GM03348 (cell line): ENCODE measurements at regions not wholly inside any gene's neighbourhood (a gene's known extent, or its start where the extent isn't known, plus 50 kb on each side); places are given as distances from the start of the nearest gene placed in this dataset.
A peak's percentile ranks its signal among the peaks of the same experiment; 100 is the strongest.
"Not testable (repeated sequence)": the region's sequence is repeated elsewhere in the genome, so short reads cannot be mapped to it uniquely, and the experiment has no call there.

Experiments
- DNase-seq: peaks from one replicate; pipeline ENCODE4 v3.0.0; 2012; ENCODE audit warnings: low spot score

- no peak for DNase-seq
Measured at GRCh38 chr15:62218841-62219240, 53.8 kb upstream of the C2CD4B start.

- DNase-seq = no peak
Measured at GRCh38 chr15:62219799-62220198, 54.7 kb upstream of the C2CD4B start.

DNA sequence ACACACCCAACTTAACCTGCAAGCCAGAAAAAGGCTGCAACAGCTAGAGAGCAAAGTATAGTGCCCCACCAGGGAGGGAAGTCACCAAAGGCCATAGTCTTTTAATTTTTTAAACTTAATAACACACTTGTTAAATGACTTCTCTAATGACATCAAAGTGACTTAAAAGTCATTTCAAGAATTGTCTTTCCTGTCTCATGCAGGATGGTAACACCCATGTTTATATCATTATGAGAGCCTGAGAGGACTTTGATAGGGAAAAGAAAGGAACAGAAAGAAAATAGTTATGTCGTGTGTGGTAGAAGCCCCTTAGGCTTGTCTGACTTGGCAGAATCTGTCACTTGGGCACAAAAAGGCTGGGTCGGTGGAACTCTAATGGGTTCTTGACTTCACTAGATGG lies 57.9 kb upstream of the C2CD4B start:
- no peak for DNase-seq

- no peak for DNase-seq
Measured at GRCh38 chr15:62228604-62229003, 63.5 kb upstream of the C2CD4B start.

- DNase-seq = no peak
Measured at GRCh38 chr15:62231856-62232255, 66.8 kb upstream of the C2CD4B start.

DNA sequence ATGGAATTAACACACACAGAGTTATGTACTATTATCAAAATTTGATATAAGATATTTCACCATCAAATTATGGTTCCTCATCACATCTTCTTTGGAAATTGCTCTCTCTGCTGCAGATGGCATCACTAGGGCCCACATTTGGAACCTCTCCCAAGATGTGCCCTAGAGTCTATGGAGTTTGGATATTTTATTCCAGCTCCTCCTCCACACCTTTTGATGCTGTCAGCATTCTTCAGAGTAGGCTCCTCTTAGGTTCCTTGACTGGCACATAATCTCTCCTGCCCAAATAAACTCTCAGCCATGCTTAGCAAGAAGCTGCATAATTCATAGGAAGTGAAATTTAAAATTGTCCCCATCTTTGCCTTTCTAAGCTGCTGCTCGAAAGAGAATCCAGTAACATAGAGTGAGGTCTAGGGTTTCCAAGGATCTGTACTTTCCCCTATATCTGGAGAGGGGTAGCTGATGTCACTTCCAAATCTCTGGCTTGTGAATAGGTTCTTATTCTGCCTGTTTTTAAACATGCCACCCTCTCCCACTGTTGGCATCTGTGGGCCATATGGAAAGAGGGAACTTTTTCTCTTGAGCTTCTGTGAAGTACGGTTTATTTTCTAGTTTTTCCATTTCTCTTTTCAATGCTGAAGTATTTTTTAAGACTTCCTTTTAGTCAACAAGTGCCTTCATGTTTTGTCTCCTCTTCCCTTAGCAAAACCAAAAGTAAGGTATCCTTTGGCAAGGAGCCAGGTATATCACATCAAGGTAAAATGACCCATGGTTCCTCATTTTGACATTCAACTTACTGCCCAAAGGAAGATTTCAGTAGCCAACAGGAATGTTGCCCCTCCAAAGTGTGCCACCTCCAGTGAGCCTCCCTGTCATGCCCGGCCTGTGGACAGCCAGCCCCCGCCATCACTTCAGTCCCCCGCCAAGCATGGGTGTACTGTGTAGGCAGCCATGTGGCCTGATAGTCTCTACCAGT lies 75.3 kb upstream of the C2CD4B start:
- DNase-seq = no peak

DNA sequence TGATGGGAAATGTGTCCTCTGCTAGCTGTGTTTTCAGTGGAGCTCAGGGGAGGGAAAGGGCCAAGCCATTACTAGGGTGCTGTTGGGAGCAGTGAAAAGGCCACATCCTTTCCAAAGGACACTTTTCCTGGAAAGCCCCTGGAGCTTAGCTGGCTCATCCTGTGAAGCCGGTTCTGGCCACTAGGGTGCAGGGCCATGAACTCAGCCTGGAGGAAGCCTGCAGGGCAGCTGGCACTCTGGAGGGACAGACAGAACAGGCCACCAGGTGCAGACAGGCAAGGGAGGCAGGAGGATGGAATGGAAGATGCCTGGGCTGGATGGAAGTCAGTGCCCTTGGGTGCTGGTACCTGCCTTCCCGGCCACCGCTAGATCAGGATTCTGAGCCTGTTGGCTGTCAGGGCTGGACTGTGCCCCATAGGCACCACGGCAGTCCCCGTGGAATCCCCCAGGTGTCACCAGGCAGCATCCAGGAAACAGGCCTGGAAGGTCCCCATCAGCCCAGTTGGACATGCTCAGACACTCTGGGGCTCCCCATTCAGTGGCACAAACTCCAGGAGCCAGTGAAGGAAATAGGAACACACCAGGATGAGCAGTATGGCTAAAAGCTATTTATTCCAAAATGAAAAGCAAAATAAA lies 76.2 kb upstream of the C2CD4B start:
- no peak for DNase-seq

- no peak for DNase-seq
Measured at GRCh38 chr15:62242999-62243398, 77.9 kb upstream of the C2CD4B start.

GRCh38 chr15:62244762-62245161 lies 79.7 kb upstream of the C2CD4B start:
- no peak for DNase-seq

- no peak for DNase-seq
Measured at GRCh38 chr15:62248277-62248984, 83.3 kb upstream of the C2CD4B start.

DNA sequence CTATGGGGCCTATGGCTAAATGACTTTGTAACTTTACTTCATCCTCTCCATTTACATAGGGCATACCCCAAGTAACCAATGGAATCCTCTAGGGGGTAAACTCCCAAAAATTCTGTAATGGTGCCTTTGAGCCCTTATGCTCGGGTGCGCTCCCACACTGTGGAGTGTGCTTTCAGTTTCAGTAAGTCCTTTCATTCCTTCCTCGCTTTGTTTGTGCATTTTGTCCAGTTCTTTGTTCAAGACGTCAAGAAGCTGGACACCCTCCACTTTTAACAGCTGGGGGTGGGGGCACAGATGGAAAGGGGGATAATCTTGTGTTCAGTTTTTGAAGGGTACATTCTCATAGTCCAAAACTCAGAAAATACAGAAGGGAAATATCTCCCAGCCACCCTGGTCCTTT lies 84.4 kb upstream of the C2CD4B start:
- DNase-seq = no peak

GRCh38 chr15:62250186-62250585 lies 85.1 kb upstream of the C2CD4B start:
- DNase-seq = no peak

- no peak for DNase-seq
Measured at GRCh38 chr15:62250978-62251377, 85.9 kb upstream of the C2CD4B start.

- no peak for DNase-seq
Measured at GRCh38 chr15:62253294-62253693, 88.2 kb upstream of the C2CD4B start.

DNA sequence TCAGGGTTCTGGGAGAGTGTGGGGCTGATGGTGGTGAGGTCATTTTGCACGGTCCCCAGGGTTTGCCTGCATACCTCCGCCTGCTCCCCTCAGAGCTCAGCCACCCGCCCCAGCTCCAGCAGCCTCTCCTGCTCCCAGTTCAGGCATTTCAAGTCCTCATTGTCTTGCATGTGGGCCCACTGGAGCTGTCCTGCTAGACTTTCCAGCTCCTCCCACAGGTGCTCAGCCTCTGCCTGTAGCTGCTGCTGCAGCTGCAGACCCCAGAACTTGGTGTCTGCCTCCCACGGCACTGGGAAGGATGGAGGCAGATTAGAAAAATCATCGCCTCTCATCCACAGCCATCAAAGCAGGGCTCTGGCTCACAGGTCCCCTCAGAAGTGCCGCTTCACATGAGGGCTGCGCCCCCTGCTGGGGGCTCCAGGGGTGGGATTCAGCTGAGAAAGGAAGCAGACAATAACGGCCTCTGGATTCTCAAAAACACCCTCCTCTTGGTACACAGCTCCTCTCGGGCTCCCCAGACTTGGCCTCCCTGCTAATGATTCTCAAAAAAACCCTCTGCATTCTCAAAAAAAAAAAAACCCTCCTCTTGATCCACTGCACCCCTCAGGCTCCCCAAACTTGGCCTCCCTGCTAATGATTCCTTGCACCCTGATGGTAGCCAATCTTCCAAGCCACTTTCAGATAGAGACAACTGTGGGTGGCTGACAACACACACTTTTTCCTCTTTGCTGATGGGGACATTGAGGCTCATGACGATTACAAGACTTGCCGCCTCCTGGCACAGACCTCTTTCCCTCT lies 89.3 kb upstream of the C2CD4B start:
- peak; percentile 71 for DNase-seq

DNA sequence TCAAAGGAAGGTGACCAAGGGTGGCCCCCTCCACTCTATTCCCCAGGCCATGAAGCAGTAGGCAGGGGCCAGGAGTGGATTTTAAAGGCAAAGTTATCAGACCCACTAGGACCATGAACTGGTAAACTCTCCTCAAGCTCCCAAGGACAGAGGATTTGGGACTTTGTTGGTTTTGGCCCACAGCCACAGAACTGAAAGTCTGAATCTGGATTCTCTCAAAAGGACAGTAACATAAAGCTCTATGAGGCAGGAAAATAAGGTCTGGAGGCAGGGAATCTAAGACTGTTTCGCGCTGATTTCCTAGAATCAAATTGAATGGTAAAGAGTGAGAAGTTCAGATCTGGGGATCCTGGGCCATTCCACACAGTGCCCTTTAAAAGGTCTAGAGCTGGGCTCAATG lies 91.3 kb upstream of the C2CD4B start:
- DNase-seq = not testable (repeated sequence)

GRCh38 chr15:62257996-62258521 lies 93.0 kb upstream of the C2CD4B start:
- DNase-seq = no peak

GRCh38 chr15:62262305-62262941 lies 97.3 kb upstream of the C2CD4B start:
- DNase-seq = no peak

DNA sequence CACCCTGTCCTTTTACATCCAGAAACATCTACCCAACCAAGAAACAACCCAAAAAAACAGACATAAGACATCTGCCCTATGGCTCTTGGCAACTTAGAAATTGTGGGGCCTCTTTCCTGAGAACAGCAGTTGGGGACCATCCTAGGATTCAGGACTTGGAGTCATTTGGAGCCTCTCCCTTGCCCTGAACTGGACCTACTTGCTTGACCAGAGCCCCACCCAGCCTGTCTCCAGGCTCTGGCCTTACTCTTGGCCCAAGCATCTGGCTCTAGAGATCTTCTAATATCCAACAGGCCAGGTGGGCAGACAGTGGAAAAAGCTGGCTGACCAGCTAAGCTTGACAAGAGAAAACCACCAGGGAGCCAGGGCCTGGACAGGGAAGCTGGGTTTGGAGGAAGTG lies 99.1 kb upstream of the C2CD4B start:
- no peak for DNase-seq

GRCh38 chr15:62269504-62269903 lies 104.4 kb upstream of the C2CD4B start:
- no peak for DNase-seq

GRCh38 chr15:62270216-62270921 lies 105.3 kb upstream of the C2CD4B start:
- no peak for DNase-seq
